GM12891 (cell line): ENCODE measurements at regions not wholly inside any gene's neighbourhood (a gene's known extent, or its start where the extent isn't known, plus 50 kb on each side); places are given as distances from the start of the nearest gene placed in this dataset.

Experiments used
- POLR2A ChIP-seq: IDR thresholded peaks from 2 replicates; pipeline ENCODE4 v1.6.1; 2011; ENCODE audit warnings: low read depth, low read length, control low read depth
- POLR2AphosphoS5 ChIP-seq: IDR thresholded peaks from 2 replicates; pipeline ENCODE4 v1.6.1; 2011; ENCODE audit warnings: low read depth, low read length, control low read depth
- SPI1 ChIP-seq: IDR thresholded peaks from 2 replicates; pipeline ENCODE4 v1.6.1; 2011; ENCODE audit warnings: low read depth, low read length, control low read depth

- TF ChIP-seq POLR2A = no peak
- TF ChIP-seq POLR2AphosphoS5 = no peak
- TF ChIP-seq SPI1 = no peak
Observed at GRCh38 chr4:122252584-122252983, 100.5 kb downstream of the BLTP1 start.
